ENCODE measurements at regions not wholly inside any gene's neighbourhood (a gene's known extent, or its start where the extent isn't known, plus 50 kb on each side); places are given as distances from the start of the nearest gene placed in this dataset.

DNA sequence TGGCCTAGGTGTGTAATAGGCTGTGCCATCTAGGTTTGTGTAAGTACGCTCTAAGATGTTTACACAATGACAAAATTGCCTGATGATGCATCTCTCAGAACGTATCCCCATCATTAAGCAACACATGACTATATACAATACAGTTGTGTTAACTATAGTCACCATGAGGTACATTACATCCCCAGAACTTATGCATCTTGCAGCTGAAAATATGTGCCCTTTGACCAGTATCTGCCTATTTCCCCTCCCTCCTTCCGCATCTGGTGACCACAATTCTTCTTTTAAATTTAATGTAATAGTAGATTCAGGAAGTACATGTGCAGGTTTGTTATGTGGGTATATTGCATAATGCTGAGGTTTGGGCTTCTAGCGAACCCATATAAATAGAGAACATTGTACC, 239.8 kb upstream of the IL1RAPL1 start:
- H3K4me1 ChIP-seq (ENCODE audit: control extremely low read depth in 1 of 4, control insufficient read depth in 4 of 4, insufficient read depth in 4 of 4, low read length in 3 of 4) = no peaks in the 10 kb centered on the region
- CTCF ChIA-PET = no interaction called here
- WGBS (ENCODE audit: insufficient coverage) = 83% methylated on average over 1 of the region's 4 CpGs

DNA sequence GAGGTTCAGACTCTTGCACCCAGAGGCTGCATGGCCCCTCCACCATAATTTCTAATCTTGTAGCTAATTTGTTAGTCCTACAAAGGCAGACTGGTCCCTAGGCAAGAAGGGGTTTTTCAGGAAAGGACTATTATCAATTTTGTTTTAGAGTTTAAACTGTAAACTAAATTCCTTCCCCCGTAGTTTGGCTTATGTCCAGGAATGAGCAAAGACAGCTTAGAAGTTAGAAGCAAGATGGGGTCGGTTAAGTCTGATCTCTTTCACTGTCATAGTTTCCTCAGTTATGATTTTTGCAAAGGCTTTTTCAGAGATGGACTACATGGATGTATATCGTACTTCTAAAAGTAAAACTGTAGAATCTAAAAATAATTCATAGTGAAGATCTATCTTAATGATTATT, 258.1 kb upstream of the IL1RAPL1 start:
- DNase-seq = no peak
- H3K36me3 ChIP-seq (ENCODE audit: control insufficient read depth in 4 of 4, insufficient read depth in 4 of 4, low read length in 3 of 4) = no peaks in the 10 kb centered on the region
- ChIA-PET CTCF (no interaction called here), POLR2A (no interaction called here)
- no peak overlapping the region for H3K27ac ChIP-seq (ENCODE audit: insufficient read depth in 1 of 2, low read depth in 1 of 2, low read length in 2 of 2, poor library complexity in 1 of 2, severe bottlenecking in 2 of 2)
- no peaks in the 10 kb centered on the region for H3K27me3 ChIP-seq (replicated peaks in 2 of 5; ENCODE audit: control insufficient read depth in 4 of 5, insufficient read depth in 5 of 5, low read length in 4 of 5)
- H3K4me1 ChIP-seq (ENCODE audit: control extremely low read depth in 1 of 4, control insufficient read depth in 4 of 4, insufficient read depth in 4 of 4, low read length in 3 of 4) = no peaks in the 10 kb centered on the region
- no peaks in the 10 kb centered on the region for H3K9me3 ChIP-seq (ENCODE audit: control extremely low read depth in 1 of 5, control insufficient read depth in 4 of 5, insufficient read depth in 2 of 5, low read depth in 1 of 5, low read length in 4 of 5)
- H3K4me3 ChIP-seq (ENCODE audit: control insufficient read depth in 1 of 7, extremely low read depth in 1 of 7, insufficient read depth in 4 of 7, low read depth in 2 of 7, low read length in 6 of 7) = no peak overlapping the region
- WGBS (ENCODE audit: insufficient coverage) = no CpG with 5 or more reads among the region's 3 CpGs

More for the DNA sequence above, 239.8 kb upstream of the IL1RAPL1 start:
- no peak overlapping the region for H3K27ac ChIP-seq (ENCODE audit: insufficient read depth in 1 of 2, low read depth in 1 of 2, low read length in 2 of 2, poor library complexity in 1 of 2, severe bottlenecking in 2 of 2)
- no peaks in the 10 kb centered on the region for H3K27me3 ChIP-seq (replicated peaks in 2 of 5; ENCODE audit: control insufficient read depth in 4 of 5, insufficient read depth in 5 of 5, low read length in 4 of 5)
- DNase-seq = peak; percentile 2 to 18 (median 10)
- no peak overlapping the region for H3K4me3 ChIP-seq (ENCODE audit: control insufficient read depth in 1 of 7, extremely low read depth in 1 of 7, insufficient read depth in 4 of 7, low read depth in 2 of 7, low read length in 6 of 7)
- H3K9me3 ChIP-seq (ENCODE audit: control extremely low read depth in 1 of 5, control insufficient read depth in 4 of 5, insufficient read depth in 2 of 5, low read depth in 1 of 5, low read length in 4 of 5) = no peaks in the 10 kb centered on the region
- POLR2A ChIA-PET = no interaction called here
- no peaks in the 10 kb centered on the region for H3K36me3 ChIP-seq (ENCODE audit: control insufficient read depth in 4 of 4, insufficient read depth in 4 of 4, low read length in 3 of 4)

DNA sequence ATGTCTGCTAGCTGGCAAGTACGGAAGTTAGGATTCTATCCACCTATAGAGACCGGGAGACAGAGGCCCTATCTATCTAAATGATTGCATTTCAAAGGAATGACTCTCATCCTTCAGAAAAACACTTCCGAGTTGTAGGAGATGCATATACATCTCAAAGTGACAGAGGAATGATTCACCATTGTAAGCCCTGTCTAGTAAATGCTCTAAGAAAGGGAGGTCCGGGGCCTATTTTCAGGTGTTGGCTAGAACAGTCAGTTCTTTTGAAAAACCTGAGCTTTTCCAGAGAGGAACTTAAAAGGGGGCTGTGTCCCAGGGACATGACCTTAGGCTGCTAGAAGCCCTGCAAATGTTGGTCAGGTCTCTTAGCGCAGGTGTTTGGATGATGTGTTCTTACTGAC, 262.9 kb upstream of the IL1RAPL1 start:
- ChIA-PET POLR2A (no interaction called here), CTCF (no interaction called here)
- Histone ChIP-seq H3K4me1 (ENCODE audit: control extremely low read depth in 1 of 4, control insufficient read depth in 4 of 4, insufficient read depth in 4 of 4, low read length in 3 of 4) (no peaks in the 10 kb centered on the region), H3K27me3 (replicated peaks in 2 of 5; ENCODE audit: control insufficient read depth in 4 of 5, insufficient read depth in 5 of 5, low read length in 4 of 5) (no peaks in the 10 kb centered on the region), H3K36me3 (ENCODE audit: control insufficient read depth in 4 of 4, insufficient read depth in 4 of 4, low read length in 3 of 4) (no peaks in the 10 kb centered on the region), H3K4me3 (ENCODE audit: control insufficient read depth in 1 of 7, extremely low read depth in 1 of 7, insufficient read depth in 4 of 7, low read depth in 2 of 7, low read length in 6 of 7) (no peak overlapping the region), H3K27ac (ENCODE audit: insufficient read depth in 1 of 2, low read depth in 1 of 2, low read length in 2 of 2, poor library complexity in 1 of 2, severe bottlenecking in 2 of 2) (no peak overlapping the region), H3K9me3 (ENCODE audit: control extremely low read depth in 1 of 5, control insufficient read depth in 4 of 5, insufficient read depth in 2 of 5, low read depth in 1 of 5, low read length in 4 of 5) (no peaks in the 10 kb centered on the region)
- no peak for DNase-seq
- WGBS (ENCODE audit: insufficient coverage) = 68% methylated on average over 2 of the region's 5 CpGs

DNA sequence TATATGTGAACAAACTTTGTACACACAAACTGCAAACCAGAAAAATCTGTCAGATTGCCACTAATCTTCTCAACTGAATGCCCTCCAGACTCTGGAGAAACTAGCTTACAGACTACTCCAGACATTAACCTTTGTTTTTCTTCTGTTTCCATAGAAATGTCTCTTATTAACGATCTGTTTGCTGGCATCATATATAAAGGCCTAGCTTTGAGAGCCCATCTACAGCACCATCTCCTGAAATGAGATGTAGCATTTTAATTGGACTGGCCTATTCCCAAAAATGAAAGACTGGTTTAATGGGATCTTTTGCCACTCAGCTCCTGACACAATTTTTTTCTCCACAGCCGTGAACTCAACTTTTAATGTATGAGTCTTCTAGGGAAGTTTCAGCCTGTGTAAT, 266.0 kb upstream of the IL1RAPL1 start:
- 88% methylated on average over 1 of the region's 2 CpGs for WGBS (ENCODE audit: insufficient coverage)

DNA sequence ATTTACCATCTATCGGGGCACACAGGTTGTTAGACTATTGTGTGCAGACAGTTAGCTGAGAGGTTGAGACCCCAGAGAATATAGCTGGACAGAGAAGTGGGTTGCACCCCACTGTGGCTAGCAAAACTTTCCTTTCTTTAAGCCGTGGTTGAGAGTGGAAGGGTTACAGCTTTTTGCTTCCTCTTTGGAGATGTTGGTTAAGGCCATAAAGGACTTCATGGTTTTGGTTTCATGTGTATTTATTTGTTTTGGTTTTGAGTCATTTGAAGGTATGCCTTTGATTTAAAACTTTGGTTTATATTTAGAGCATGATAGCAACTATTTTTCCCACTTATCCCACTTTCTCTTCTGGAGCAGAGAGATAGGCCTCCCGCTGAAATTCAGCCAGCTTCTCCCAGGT, 274.3 kb upstream of the IL1RAPL1 start:
- 86% methylated on average over 1 of the region's 3 CpGs for WGBS (ENCODE audit: insufficient coverage)
- H3K27ac ChIP-seq (ENCODE audit: insufficient read depth in 1 of 2, low read depth in 1 of 2, low read length in 2 of 2, poor library complexity in 1 of 2, severe bottlenecking in 2 of 2) = no peak overlapping the region
- CTCF ChIA-PET = no interaction called here
- H3K4me1 ChIP-seq (ENCODE audit: control extremely low read depth in 1 of 4, control insufficient read depth in 4 of 4, insufficient read depth in 4 of 4, low read length in 3 of 4) = no peaks in the 10 kb centered on the region
- no peak overlapping the region for H3K4me3 ChIP-seq (ENCODE audit: control insufficient read depth in 1 of 7, extremely low read depth in 1 of 7, insufficient read depth in 4 of 7, low read depth in 2 of 7, low read length in 6 of 7)
- DNase-seq = no peak
- no peaks in the 10 kb centered on the region for H3K36me3 ChIP-seq (ENCODE audit: control insufficient read depth in 4 of 4, insufficient read depth in 4 of 4, low read length in 3 of 4)
- H3K9me3 ChIP-seq (ENCODE audit: control extremely low read depth in 1 of 5, control insufficient read depth in 4 of 5, insufficient read depth in 2 of 5, low read depth in 1 of 5, low read length in 4 of 5) = peaks cover 0 to 2% (median 0%) of the 10 kb centered on the region in 5 experiments
- H3K27me3 ChIP-seq (replicated peaks in 2 of 5; ENCODE audit: control insufficient read depth in 4 of 5, insufficient read depth in 5 of 5, low read length in 4 of 5) = no peaks in the 10 kb centered on the region
- POLR2A ChIA-PET = no interaction called here

More for the DNA sequence above, 266.0 kb upstream of the IL1RAPL1 start:
- Histone ChIP-seq H3K27me3 (replicated peaks in 2 of 5; ENCODE audit: control insufficient read depth in 4 of 5, insufficient read depth in 5 of 5, low read length in 4 of 5) (no peaks in the 10 kb centered on the region), H3K36me3 (ENCODE audit: control insufficient read depth in 4 of 4, insufficient read depth in 4 of 4, low read length in 3 of 4) (no peaks in the 10 kb centered on the region), H3K9me3 (ENCODE audit: control extremely low read depth in 1 of 5, control insufficient read depth in 4 of 5, insufficient read depth in 2 of 5, low read depth in 1 of 5, low read length in 4 of 5) (no peaks in the 10 kb centered on the region), H3K27ac (ENCODE audit: insufficient read depth in 1 of 2, low read depth in 1 of 2, low read length in 2 of 2, poor library complexity in 1 of 2, severe bottlenecking in 2 of 2) (no peak overlapping the region), H3K4me3 (ENCODE audit: control insufficient read depth in 1 of 7, extremely low read depth in 1 of 7, insufficient read depth in 4 of 7, low read depth in 2 of 7, low read length in 6 of 7) (no peak overlapping the region), H3K4me1 (ENCODE audit: control extremely low read depth in 1 of 4, control insufficient read depth in 4 of 4, insufficient read depth in 4 of 4, low read length in 3 of 4) (no peaks in the 10 kb centered on the region)
- no peak for DNase-seq
- POLR2A ChIA-PET = no interaction called here
- CTCF ChIA-PET = interaction anchor here (0.7 kb wide), 1 partner anchor 126 kb away, joined by 3 read pairs; no protein-coding TSS in a partner anchor

DNA sequence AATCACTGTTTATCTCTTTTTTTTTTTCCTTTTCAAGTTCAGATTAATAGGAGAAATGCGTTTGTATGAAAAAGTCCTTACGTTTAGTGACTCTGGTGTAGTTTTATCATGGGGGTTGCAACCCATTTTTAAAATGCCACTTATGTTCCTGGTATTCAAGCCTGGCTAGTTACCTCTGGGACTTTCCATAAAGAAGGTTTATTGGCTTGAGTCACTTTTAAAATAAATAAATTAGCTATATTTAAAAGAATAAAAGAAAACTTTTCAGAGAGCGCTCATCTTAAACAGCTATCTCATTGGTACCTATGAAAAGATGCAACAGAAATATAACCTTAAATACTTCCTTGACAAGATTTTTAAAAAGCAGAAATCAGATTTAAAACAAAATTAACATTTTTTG, 275.0 kb upstream of the IL1RAPL1 start:
- no peak for DNase-seq
- Histone ChIP-seq H3K27me3 (replicated peaks in 2 of 5; ENCODE audit: control insufficient read depth in 4 of 5, insufficient read depth in 5 of 5, low read length in 4 of 5) (no peaks in the 10 kb centered on the region), H3K9me3 (ENCODE audit: control extremely low read depth in 1 of 5, control insufficient read depth in 4 of 5, insufficient read depth in 2 of 5, low read depth in 1 of 5, low read length in 4 of 5) (peaks cover 0 to 2% (median 0%) of the 10 kb centered on the region in 5 experiments), H3K27ac (ENCODE audit: insufficient read depth in 1 of 2, low read depth in 1 of 2, low read length in 2 of 2, poor library complexity in 1 of 2, severe bottlenecking in 2 of 2) (no peak overlapping the region), H3K4me3 (ENCODE audit: control insufficient read depth in 1 of 7, extremely low read depth in 1 of 7, insufficient read depth in 4 of 7, low read depth in 2 of 7, low read length in 6 of 7) (no peak overlapping the region), H3K4me1 (ENCODE audit: control extremely low read depth in 1 of 4, control insufficient read depth in 4 of 4, insufficient read depth in 4 of 4, low read length in 3 of 4) (no peaks in the 10 kb centered on the region), H3K36me3 (ENCODE audit: control insufficient read depth in 4 of 4, insufficient read depth in 4 of 4, low read length in 3 of 4) (no peaks in the 10 kb centered on the region)
- POLR2A ChIA-PET = no interaction called here
- WGBS (ENCODE audit: insufficient coverage) = no CpG with 5 or more reads among the region's 3 CpGs
- CTCF ChIA-PET = no interaction called here

DNA sequence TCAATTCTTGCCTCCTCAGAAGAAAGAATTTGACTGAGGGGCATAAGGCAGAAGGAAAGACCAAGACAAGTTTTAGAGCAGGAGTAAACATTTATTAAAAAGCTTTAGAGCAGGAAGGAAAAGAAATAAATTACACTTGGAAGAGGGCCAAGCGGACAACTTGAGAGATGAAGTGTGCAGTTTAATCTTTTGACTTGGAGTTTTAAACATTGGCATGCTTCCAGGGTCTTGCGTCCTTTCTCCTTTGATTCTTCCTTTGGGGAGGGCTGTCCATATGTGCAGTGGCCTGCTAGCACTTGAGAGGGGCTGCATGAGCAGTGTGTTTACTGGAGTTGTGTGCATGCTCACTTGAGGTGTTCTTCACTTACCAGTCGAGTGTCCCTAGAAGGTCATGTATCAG, 275.8 kb upstream of the IL1RAPL1 start:
- Histone ChIP-seq H3K9me3 (ENCODE audit: control extremely low read depth in 1 of 5, control insufficient read depth in 4 of 5, insufficient read depth in 2 of 5, low read depth in 1 of 5, low read length in 4 of 5) (peaks cover 0 to 2% (median 0%) of the 10 kb centered on the region in 5 experiments), H3K4me1 (ENCODE audit: control extremely low read depth in 1 of 4, control insufficient read depth in 4 of 4, insufficient read depth in 4 of 4, low read length in 3 of 4) (no peaks in the 10 kb centered on the region), H3K4me3 (ENCODE audit: control insufficient read depth in 1 of 7, extremely low read depth in 1 of 7, insufficient read depth in 4 of 7, low read depth in 2 of 7, low read length in 6 of 7) (no peak overlapping the region), H3K27me3 (replicated peaks in 2 of 5; ENCODE audit: control insufficient read depth in 4 of 5, insufficient read depth in 5 of 5, low read length in 4 of 5) (no peaks in the 10 kb centered on the region), H3K27ac (ENCODE audit: insufficient read depth in 1 of 2, low read depth in 1 of 2, low read length in 2 of 2, poor library complexity in 1 of 2, severe bottlenecking in 2 of 2) (no peak overlapping the region), H3K36me3 (ENCODE audit: control insufficient read depth in 4 of 4, insufficient read depth in 4 of 4, low read length in 3 of 4) (no peaks in the 10 kb centered on the region)
- DNase-seq = no peak
- ChIA-PET CTCF (no interaction called here), POLR2A (no interaction called here)
- WGBS (ENCODE audit: insufficient coverage) = 50% methylated on average over 3 of the region's 3 CpGs

Data from common myeloid progenitor, CD34-positive (primary cell).